Gastrocnemius medialis (tissue), 4 donors: ENCODE measurements at regions not wholly inside any gene's neighbourhood (a gene's known extent, or its start where the extent isn't known, plus 50 kb on each side); places are given as distances from the start of the nearest gene placed in this dataset.

ENCODE experiments used
- CTCF ChIP-seq, 5 experiments: fragments of 450-650 bp in 3 of 5; fragments of 200-600 bp in 2 of 5; sonication (generic) in 2 of 5; IDR thresholded peaks in 4 of 5; conservative IDR thresholded peaks in 1 of 5; 1 replicate in 4 of 5; 2 replicates in 1 of 5; pipeline ENCODE4 v1.5.1; 2016 to 2019; ENCODE audit warnings: antibody characterized with exemption in 5 of 5, mild to moderate bottlenecking in 3 of 5, moderate library complexity in 3 of 5
- POLR2A ChIP-seq, 2 donors: fragments of 450-650 bp; IDR thresholded peaks; one replicate each; pipeline ENCODE4 v1.6.1; 2017; ENCODE audit warnings: antibody characterized with exemption in 2 of 2, mild to moderate bottlenecking in 2 of 2, moderate library complexity in 2 of 2

- no peak for TF ChIP-seq CTCF (IDR thresholded peaks at IDR 0.05 in 4 of 5, conservative IDR thresholded peaks at IDR 0.05 in 1 of 5)
- TF ChIP-seq POLR2A (IDR thresholded peaks at IDR 0.05), result no peak
These were observed 186.9 kb downstream of the GIPC2 start for GRCh38 chr1:78232630-78233029.
